GM12878 (cell line): ENCODE measurements at regions not wholly inside any gene's neighbourhood (a gene's known extent, or its start where the extent isn't known, plus 50 kb on each side); places are given as distances from the start of the nearest gene placed in this dataset.

Source experiments
- ATAC-seq: fragments of 200-7000 bp; cut with Tn5 transposase; 3 replicates; pipeline ENCODE4 v1.9.1; 2020; ENCODE audit warnings: mild to moderate bottlenecking, moderate library complexity
- BruUV-seq: library from RNA; stranded (reverse); fragments of 400-500 nt; replicated peaks from 2 replicates; lab custom pipeline; 2021; lab: Mats Ljungman, UMichigan
- CTCF ChIA-PET: fragments of 300-600 bp; sonication (Branson Sonifier 250); formaldehyde crosslinking; extraction: SDS; loops from one replicate; lab custom pipeline; 2021; ENCODE audit warnings: inconsistent platforms; lab: Yijun Ruan, JAX
- POLR2A ChIA-PET: fragments of 350-600 bp; formaldehyde crosslinking; extraction: SDS; loops from one replicate; lab custom pipeline; 2021; ENCODE audit warnings: inconsistent platforms; lab: Charles Lee
- RAD21 ChIA-PET: fragments of 300-600 bp; sonication (Branson Sonifier 250); formaldehyde crosslinking; loops from one replicate; lab custom pipeline; 2023; ENCODE audit warnings: antibody characterized with exemption; ENCODE audit not compliant: unreplicated experiment; lab: Charles Lee
- SMC1A ChIA-PET: fragments of 300-600 bp; sonication (Branson Sonifier 250); formaldehyde crosslinking; loops from one replicate; lab custom pipeline; 2023; ENCODE audit not compliant: unreplicated experiment, uncharacterized antibody; lab: Charles Lee
- DNase-seq: peaks from one replicate; pipeline ENCODE4 v3.0.0-alpha.2; 2011; ENCODE audit warnings: low read depth, low spot score
- FAIRE-seq: peaks from 3 replicates; lab custom pipeline; 2011; peaks lifted over from hg19 to GRCh38; lab: Jason Lieb, UNC
- H2AFZ ChIP-seq: 2 replicates; pipeline ENCODE4 v1.6.0; 2011; ENCODE audit warnings: low read depth, low read length, control low read depth; ENCODE audit not compliant: control insufficient read depth
- H3K27ac ChIP-seq: 2 replicates; pipeline ENCODE4 v1.5.1; 2011; ENCODE audit warnings: control low read depth; ENCODE audit not compliant: control insufficient read depth, insufficient read depth
- H3K27me3 ChIP-seq, 2 experiments: replicated peaks in 1 of 2; 2 replicates each; pipeline versions ENCODE4 v1.6.0 to v1.6.1; 2011; ENCODE audit warnings: low read length in 1 of 2; ENCODE audit not compliant: control insufficient read depth in 2 of 2, insufficient read depth in 2 of 2
- H3K36me3 ChIP-seq, 2 experiments: 2 replicates each; pipeline ENCODE4 v1.5.1; 2011; ENCODE audit warnings: low read length in 1 of 2; ENCODE audit not compliant: control insufficient read depth in 2 of 2, insufficient read depth in 2 of 2
- H3K4me1 ChIP-seq: 2 replicates; pipeline ENCODE4 v1.6.1; 2011; ENCODE audit warnings: mild to moderate bottlenecking, low read length, moderate library complexity, mixed read lengths; ENCODE audit not compliant: control insufficient read depth, insufficient read depth
- H3K4me2 ChIP-seq: 2 replicates; pipeline ENCODE4 v1.6.0; 2011; ENCODE audit warnings: control low read depth; ENCODE audit not compliant: control insufficient read depth, insufficient read depth
- H3K4me3 ChIP-seq: fragments of 200-600 bp; sonication (generic); 2 replicates; pipeline ENCODE4 v1.5.1; 2016
- H3K79me2 ChIP-seq: 2 replicates; pipeline ENCODE4 v1.6.0; 2011; ENCODE audit warnings: low read length; ENCODE audit not compliant: control insufficient read depth, insufficient read depth
- H3K9ac ChIP-seq: 2 replicates; pipeline ENCODE4 v1.8.0; 2011; ENCODE audit warnings: low read length, control low read depth, mixed read lengths; ENCODE audit not compliant: control insufficient read depth, insufficient read depth
- H3K9me3 ChIP-seq: replicated peaks from 3 replicates; pipeline ENCODE4 v1.5.1; 2011; ENCODE audit warnings: mild to moderate bottlenecking, low read length; ENCODE audit not compliant: control insufficient read depth, insufficient read depth
- H4K20me1 ChIP-seq: 2 replicates; pipeline ENCODE4 v1.6.0; 2011; ENCODE audit not compliant: control insufficient read depth, insufficient read depth
- BCLAF1 ChIP-seq: fragments of 450-650 bp; IDR thresholded peaks from 2 replicates; pipeline ENCODE4 v1.6.1; 2017; ENCODE audit warnings: antibody characterized with exemption, mild to moderate bottlenecking, moderate library complexity
- CEBPZ ChIP-seq: fragments of 150-350 bp; IDR thresholded peaks from 2 replicates; pipeline ENCODE4 v1.6.1; 2016; ENCODE audit warnings: low read depth, low read length
- CHD1 ChIP-seq: IDR thresholded peaks from 2 replicates; pipeline ENCODE4 v1.6.1; 2012; ENCODE audit warnings: low read depth, low read length, improper control_type of control experiment
- FOXK2 ChIP-seq: fragments of 450-650 bp; IDR thresholded peaks from 2 replicates; pipeline ENCODE4 v1.6.1; 2017; ENCODE audit warnings: mild to moderate bottlenecking, moderate library complexity
- IKZF1 ChIP-seq: fragments of 450-650 bp; conservative IDR thresholded peaks from 2 replicates; pipeline ENCODE4 v1.6.1; 2017; ENCODE audit warnings: antibody characterized with exemption, mild to moderate bottlenecking
- IRF5 ChIP-seq: fragments of 450-650 bp; IDR thresholded peaks from 2 replicates; pipeline ENCODE4 v1.6.1; 2017; ENCODE audit warnings: borderline replicate concordance
- KLF5 ChIP-seq: fragments of 450-650 bp; IDR thresholded peaks from 2 replicates; pipeline ENCODE4 v1.6.1; 2014; ENCODE audit warnings: mild to moderate bottlenecking; ENCODE audit not compliant: partially characterized antibody
- NR2C2 ChIP-seq: IDR thresholded peaks from 2 replicates; pipeline ENCODE4 v1.6.1; 2011; ENCODE audit warnings: borderline replicate concordance, low read depth; ENCODE audit not compliant: control insufficient read depth, insufficient read length
- POU2F2 ChIP-seq: IDR thresholded peaks from 3 replicates; pipeline ENCODE4 v1.6.1; 2011; ENCODE audit warnings: low read depth, mild to moderate bottlenecking, low read length, borderline replicate concordance
- SIN3A ChIP-seq: IDR thresholded peaks from 2 replicates; pipeline ENCODE4 v1.6.1; 2012; ENCODE audit warnings: low read depth, low read length, improper control_type of control experiment
- STAT3 ChIP-seq: IDR thresholded peaks from 2 replicates; pipeline ENCODE4 v1.6.1; 2011; ENCODE audit warnings: low read depth, low read length, improper control_type of control experiment
- SUZ12 ChIP-seq: fragments of 200-600 bp; sonication (generic); IDR thresholded peaks from one replicate; pipeline ENCODE4 v1.6.1; 2018; ENCODE audit warnings: antibody characterized with exemption, mild to moderate bottlenecking; ENCODE audit not compliant: unreplicated experiment
- ZBED1 ChIP-seq: IDR thresholded peaks from 2 replicates; pipeline ENCODE4 v1.6.1; 2016; ENCODE audit warnings: borderline replicate concordance
- ZNF217 ChIP-seq: fragments of 450-650 bp; IDR thresholded peaks from 2 replicates; pipeline ENCODE4 v1.6.1; 2017; ENCODE audit warnings: antibody characterized with exemption, mild to moderate bottlenecking
- WGBS: methylation state at CpG from one replicate; pipeline ENCODE4 v1.1.6; 2016; ENCODE audit warnings: low lambda C conversion rate; ENCODE audit not compliant: insufficient replicate concordance, insufficient coverage; ENCODE audit errors: missing lambda C conversion rate; 5-methylcytosine and 5-hydroxymethylcytosine counted together
- in situ Hi-C: fragments of 300-500 bp; cut with MboI; formaldehyde crosslinking; loops from 9 replicates; pipeline ENCODE4 v1.14.3; 2018; ENCODE audit warnings: mixed read lengths
- intact Hi-C: fragments of 100-400 bp; cut with micrococcal nuclease; formaldehyde crosslinking; loops from one replicate; pipeline ENCODE4 v1.14.2; 2022; ENCODE audit not compliant: unreplicated experiment
- TF ChIP-seq, protein P1 (sequence below): fragments of 450-650 bp; formaldehyde crosslinking; IDR thresholded peaks from 2 replicates; pipeline ENCODE4 v1.5.0; 2022; ENCODE audit warnings: mild to moderate bottlenecking, missing genetic modification characterization

DNA sequence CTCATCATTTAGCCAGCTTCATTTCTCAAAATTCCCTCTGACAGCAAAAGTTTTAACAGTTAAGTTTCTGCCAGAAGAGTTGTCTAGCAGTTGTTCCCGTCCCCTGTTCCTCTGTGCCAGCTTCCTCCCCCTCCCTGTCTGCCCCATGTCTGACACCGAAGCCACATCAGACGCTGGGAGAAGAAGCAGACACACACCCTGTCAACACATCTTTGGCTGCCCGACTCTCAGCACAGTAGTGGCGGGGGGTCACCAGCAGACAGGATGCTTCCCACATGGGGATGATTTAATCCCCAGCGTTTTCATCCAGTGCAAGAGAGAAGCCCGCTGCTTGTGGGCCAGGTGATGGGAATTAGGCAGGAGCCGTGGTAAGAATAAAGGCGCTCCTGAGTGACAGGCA, 379.4 kb upstream of the RUNX1 start:
- 12% methylated on average over 9 of the region's 9 CpGs for WGBS
- intact Hi-C loops (no loop called here), in situ Hi-C loops (no loop called here)
- DNase-seq, result no peak
- FAIRE-seq, result no peak
- Histone ChIP-seq H3K27me3 (no peaks in the 10 kb centered on the region; a peak in 1 of 4 replicates), H3K4me1 (no peaks in the 10 kb centered on the region), H3K9me3 (no peaks in the 10 kb centered on the region; the same call in 2 of the 3 replicates), H2AFZ (no peak overlapping the region), H3K9ac (no peak overlapping the region), H3K36me3 (no peaks in the 10 kb centered on the region), H4K20me1 (no peaks in the 10 kb centered on the region), H3K79me2 (no peaks in the 10 kb centered on the region), H3K4me2 (no peak overlapping the region), H3K4me3 (no peak overlapping the region), H3K27ac (no peak overlapping the region)
- BruUV-seq, result no TSS peak
- ChIA-PET RAD21 (no interaction called here), SMC1A (no interaction called here), CTCF (no interaction called here), POLR2A (no interaction called here)
- no peak for TF ChIP-seq FOXK2
- TF ChIP-seq STAT3, result no peak
- TF ChIP-seq ZNF217, result no peak
- no peak for TF ChIP-seq KLF5
- no peak for TF ChIP-seq CEBPZ
- TF ChIP-seq IKZF1, result no peak
- TF ChIP-seq NR2C2, result no peak
- no peak for TF ChIP-seq SIN3A
- no peak for TF ChIP-seq ZBED1
- TF ChIP-seq BCLAF1, result no peak
- TF ChIP-seq POU2F2, result no peak
- no peak for TF ChIP-seq IRF5
- no peak for TF ChIP-seq SUZ12
- TF ChIP-seq, protein P1, sequence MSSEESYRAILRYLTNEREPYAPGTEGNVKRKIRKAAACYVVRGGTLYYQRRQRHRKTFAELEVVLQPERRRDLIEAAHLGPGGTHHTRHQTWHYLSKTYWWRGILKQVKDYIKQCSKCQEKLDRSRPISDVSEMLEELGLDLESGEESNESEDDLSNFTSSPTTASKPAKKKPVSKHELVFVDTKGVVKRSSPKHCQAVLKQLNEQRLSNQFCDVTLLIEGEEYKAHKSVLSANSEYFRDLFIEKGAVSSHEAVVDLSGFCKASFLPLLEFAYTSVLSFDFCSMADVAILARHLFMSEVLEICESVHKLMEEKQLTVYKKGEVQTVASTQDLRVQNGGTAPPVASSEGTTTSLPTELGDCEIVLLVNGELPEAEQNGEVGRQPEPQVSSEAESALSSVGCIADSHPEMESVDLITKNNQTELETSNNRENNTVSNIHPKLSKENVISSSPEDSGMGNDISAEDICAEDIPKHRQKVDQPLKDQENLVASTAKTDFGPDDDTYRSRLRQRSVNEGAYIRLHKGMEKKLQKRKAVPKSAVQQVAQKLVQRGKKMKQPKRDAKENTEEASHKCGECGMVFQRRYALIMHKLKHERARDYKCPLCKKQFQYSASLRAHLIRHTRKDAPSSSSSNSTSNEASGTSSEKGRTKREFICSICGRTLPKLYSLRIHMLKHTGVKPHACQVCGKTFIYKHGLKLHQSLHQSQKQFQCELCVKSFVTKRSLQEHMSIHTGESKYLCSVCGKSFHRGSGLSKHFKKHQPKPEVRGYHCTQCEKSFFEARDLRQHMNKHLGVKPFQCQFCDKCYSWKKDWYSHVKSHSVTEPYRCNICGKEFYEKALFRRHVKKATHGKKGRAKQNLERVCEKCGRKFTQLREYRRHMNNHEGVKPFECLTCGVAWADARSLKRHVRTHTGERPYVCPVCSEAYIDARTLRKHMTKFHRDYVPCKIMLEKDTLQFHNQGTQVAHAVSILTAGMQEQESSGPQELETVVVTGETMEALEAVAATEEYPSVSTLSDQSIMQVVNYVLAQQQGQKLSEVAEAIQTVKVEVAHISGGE (CRISPR knock-in tag), result no peak
- TF ChIP-seq CHD1, result no peak
- ATAC-seq, result no peak
